HL-60 (cell line): ENCODE measurements at regions not wholly inside any gene's neighbourhood (a gene's known extent, or its start where the extent isn't known, plus 50 kb on each side); places are given as distances from the start of the nearest gene placed in this dataset.

ENCODE experiments used
- CTCF ChIP-seq: IDR thresholded peaks from one replicate; pipeline ENCODE4 v1.5.1; 2011; ENCODE audit warnings: low read length, control low read depth, inconsistent platforms; ENCODE audit not compliant: insufficient read depth
- GABPA ChIP-seq: IDR thresholded peaks from 2 replicates; pipeline ENCODE4 v1.6.1; 2012; ENCODE audit warnings: low read depth
- POLR2AphosphoS5 ChIP-seq: IDR thresholded peaks from 2 replicates; pipeline ENCODE4 v1.6.1; 2012; ENCODE audit warnings: low read depth
- SPI1 ChIP-seq: IDR thresholded peaks from 2 replicates; pipeline ENCODE4 v1.6.1; 2012; ENCODE audit warnings: low read depth, mild to moderate bottlenecking, borderline replicate concordance
- TF ChIP-seq, protein P1 (sequence below): IDR thresholded peaks from 2 replicates; pipeline ENCODE4 v1.6.1; 2012; ENCODE audit warnings: low read depth; ENCODE audit not compliant: insufficient replicate concordance

DNA sequence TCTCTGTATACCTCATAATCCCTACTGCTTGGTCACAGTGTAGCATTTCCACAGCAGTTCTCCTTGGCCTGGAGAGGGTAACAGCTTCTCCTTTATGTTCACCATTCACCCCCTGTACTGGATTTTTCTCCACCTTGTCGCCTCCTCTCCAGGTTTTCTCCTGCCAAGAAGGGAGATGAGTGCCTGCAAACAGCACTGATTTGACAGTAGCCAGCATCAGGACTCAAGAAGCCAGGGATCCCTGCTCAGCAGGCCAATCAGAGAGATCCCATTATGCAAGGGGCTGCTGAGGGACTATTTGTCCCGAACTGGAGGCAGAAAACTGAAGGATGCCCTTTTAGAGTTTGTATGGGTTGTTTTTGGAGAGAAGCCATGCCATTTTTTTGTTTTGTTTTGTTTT lies 68.6 kb upstream of the RIPOR2 start:
- no peak for TF ChIP-seq CTCF
- no peak for TF ChIP-seq GABPA
- TF ChIP-seq POLR2AphosphoS5 = no peak
- TF ChIP-seq, protein P1, sequence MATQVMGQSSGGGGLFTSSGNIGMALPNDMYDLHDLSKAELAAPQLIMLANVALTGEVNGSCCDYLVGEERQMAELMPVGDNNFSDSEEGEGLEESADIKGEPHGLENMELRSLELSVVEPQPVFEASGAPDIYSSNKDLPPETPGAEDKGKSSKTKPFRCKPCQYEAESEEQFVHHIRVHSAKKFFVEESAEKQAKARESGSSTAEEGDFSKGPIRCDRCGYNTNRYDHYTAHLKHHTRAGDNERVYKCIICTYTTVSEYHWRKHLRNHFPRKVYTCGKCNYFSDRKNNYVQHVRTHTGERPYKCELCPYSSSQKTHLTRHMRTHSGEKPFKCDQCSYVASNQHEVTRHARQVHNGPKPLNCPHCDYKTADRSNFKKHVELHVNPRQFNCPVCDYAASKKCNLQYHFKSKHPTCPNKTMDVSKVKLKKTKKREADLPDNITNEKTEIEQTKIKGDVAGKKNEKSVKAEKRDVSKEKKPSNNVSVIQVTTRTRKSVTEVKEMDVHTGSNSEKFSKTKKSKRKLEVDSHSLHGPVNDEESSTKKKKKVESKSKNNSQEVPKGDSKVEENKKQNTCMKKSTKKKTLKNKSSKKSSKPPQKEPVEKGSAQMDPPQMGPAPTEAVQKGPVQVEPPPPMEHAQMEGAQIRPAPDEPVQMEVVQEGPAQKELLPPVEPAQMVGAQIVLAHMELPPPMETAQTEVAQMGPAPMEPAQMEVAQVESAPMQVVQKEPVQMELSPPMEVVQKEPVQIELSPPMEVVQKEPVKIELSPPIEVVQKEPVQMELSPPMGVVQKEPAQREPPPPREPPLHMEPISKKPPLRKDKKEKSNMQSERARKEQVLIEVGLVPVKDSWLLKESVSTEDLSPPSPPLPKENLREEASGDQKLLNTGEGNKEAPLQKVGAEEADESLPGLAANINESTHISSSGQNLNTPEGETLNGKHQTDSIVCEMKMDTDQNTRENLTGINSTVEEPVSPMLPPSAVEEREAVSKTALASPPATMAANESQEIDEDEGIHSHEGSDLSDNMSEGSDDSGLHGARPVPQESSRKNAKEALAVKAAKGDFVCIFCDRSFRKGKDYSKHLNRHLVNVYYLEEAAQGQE = no peak
- no peak for TF ChIP-seq SPI1
